ENCODE measurements at regions not wholly inside any gene's neighbourhood (a gene's known extent, or its start where the extent isn't known, plus 50 kb on each side); places are given as distances from the start of the nearest gene placed in this dataset.
"Not testable (repeated sequence)": the region's sequence is repeated elsewhere in the genome, so short reads cannot be mapped to it uniquely, and the experiment has no call there.

GRCh38 chr21:14738576-14738975 is 192.5 kb upstream of the SAMSN1 start:
- TF ChIP-seq CTCF, POLR2A (IDR thresholded peaks at IDR 0.05): not testable (repeated sequence)
